Subcutaneous abdominal adipose tissue (tissue), 5 donors: ENCODE measurements at regions not wholly inside any gene's neighbourhood (a gene's known extent, or its start where the extent isn't known, plus 50 kb on each side); places are given as distances from the start of the nearest gene placed in this dataset.

Experiments used
- H3K27ac ChIP-seq: one replicate; pipeline ENCODE4 v1.7.0; 2013; ENCODE audit warnings: low read depth, mild to moderate bottlenecking, inconsistent platforms, low read length, moderate library complexity
- H3K27me3 ChIP-seq, 5 donors: one replicate each; pipeline ENCODE4 v1.7.0; 2013; ENCODE audit warnings: low read length in 5 of 5, inconsistent platforms in 1 of 5; ENCODE audit not compliant: control insufficient read depth in 5 of 5, insufficient read depth in 4 of 5
- H3K36me3 ChIP-seq, 5 donors: one replicate each; pipeline ENCODE4 v1.7.0; 2013; ENCODE audit warnings: low read length in 5 of 5; ENCODE audit not compliant: control insufficient read depth in 5 of 5, insufficient read depth in 5 of 5
- H3K4me1 ChIP-seq, 5 donors: one replicate each; pipeline ENCODE4 v1.7.0; 2013; ENCODE audit warnings: low read length in 5 of 5, mild to moderate bottlenecking in 3 of 5, moderate library complexity in 1 of 5; ENCODE audit not compliant: control insufficient read depth in 5 of 5, insufficient read depth in 5 of 5
- H3K4me3 ChIP-seq, 5 donors: one replicate each; pipeline ENCODE4 v1.7.0; 2013; ENCODE audit warnings: low read length in 5 of 5, low read depth in 1 of 5
- H3K9ac ChIP-seq, 5 donors: one replicate each; pipeline ENCODE4 v1.7.0; 2013; ENCODE audit warnings: low read length in 5 of 5, mild to moderate bottlenecking in 4 of 5, moderate library complexity in 3 of 5
- H3K9me3 ChIP-seq, 5 donors: one replicate each; pipeline ENCODE4 v1.7.0; 2013; ENCODE audit warnings: low read length in 5 of 5; ENCODE audit not compliant: control insufficient read depth in 5 of 5
- donor health status: healthy.
- donor health status: healthy.
- donor health status: healthy.
- donor health status: healthy.
- donor health status: healthy.

DNA sequence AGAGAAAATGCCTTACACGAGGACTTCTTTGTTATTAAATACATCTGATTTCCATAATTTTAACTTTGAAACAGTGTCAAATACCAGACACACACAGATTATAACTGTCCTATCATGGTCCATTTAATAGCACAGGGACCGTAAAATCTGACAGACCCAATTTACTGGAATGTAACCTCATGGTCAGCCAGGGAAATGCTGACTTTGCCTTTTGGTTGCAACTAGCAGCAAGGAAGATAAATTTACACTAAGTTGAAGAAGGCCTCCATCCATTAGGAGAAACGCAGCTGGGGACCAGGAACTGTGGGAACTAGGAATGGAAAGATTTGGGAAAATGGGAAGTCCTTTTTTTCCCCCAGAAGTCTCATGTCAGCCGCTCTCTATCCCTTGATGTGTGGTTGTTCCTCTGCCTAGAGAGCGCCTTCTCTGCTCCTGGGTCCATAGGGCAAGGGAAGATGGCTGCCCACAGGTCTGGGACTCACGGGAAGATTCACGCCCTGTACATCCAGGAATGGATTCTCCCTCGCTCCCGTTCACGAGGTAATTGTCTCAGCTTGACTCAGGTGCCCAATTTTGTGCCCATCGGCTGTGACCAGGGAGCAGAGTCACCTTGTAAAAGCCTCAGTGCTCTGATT lies 74.6 kb upstream of the L3MBTL3 start:
- Histone ChIP-seq H3K27me3 (peaks cover 0 to 3% (median 0%) of the 10 kb centered on the region in 5 donors), H3K9ac (no peak overlapping the region), H3K27ac (no peak overlapping the region), H3K4me1 (no peaks in the 10 kb centered on the region), H3K4me3 (no peak overlapping the region), H3K36me3 (no peaks in the 10 kb centered on the region), H3K9me3 (no peaks in the 10 kb centered on the region)

DNA sequence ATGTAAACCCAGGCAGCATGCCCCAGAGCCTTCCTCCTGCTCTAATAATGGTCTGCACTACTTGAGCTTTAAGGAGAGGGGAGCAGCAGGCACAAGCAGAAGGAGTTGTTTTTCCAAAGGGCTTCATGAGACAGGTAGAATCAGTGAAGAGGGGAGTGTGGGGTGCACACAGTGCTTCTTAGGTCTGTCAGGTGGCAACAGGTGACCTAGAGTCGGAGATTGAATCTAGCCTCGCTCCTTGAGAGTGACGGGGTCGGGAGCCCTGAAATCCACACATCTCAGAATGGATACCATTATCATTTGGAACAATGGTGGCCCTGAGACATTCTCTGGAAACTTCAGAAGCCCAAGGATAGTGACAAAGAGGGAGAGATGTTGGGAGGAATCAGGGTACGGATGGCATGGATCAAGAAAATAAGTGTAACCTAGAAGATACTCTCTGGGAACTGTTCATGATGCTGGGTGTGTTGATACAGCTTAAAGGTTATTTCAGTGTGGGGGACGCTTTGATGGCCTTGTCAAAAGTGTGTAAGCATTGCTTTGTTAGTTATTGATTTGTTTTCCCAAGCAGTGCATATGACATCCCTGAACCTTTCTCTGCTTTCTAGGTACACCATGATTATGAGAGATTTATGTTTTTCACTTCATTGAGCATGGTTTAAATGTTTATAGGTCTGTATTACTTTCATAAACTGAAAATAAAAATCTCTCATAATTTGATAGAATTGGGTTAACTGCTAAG lies 77.8 kb upstream of the L3MBTL3 start:
- Histone ChIP-seq H3K27me3 (peaks cover 0 to 3% (median 0%) of the 10 kb centered on the region in 5 donors), H3K4me1 (no peaks in the 10 kb centered on the region), H3K9me3 (no peaks in the 10 kb centered on the region), H3K36me3 (no peaks in the 10 kb centered on the region), H3K9ac (no peak overlapping the region), H3K27ac (no peak overlapping the region), H3K4me3 (no peak overlapping the region)

DNA sequence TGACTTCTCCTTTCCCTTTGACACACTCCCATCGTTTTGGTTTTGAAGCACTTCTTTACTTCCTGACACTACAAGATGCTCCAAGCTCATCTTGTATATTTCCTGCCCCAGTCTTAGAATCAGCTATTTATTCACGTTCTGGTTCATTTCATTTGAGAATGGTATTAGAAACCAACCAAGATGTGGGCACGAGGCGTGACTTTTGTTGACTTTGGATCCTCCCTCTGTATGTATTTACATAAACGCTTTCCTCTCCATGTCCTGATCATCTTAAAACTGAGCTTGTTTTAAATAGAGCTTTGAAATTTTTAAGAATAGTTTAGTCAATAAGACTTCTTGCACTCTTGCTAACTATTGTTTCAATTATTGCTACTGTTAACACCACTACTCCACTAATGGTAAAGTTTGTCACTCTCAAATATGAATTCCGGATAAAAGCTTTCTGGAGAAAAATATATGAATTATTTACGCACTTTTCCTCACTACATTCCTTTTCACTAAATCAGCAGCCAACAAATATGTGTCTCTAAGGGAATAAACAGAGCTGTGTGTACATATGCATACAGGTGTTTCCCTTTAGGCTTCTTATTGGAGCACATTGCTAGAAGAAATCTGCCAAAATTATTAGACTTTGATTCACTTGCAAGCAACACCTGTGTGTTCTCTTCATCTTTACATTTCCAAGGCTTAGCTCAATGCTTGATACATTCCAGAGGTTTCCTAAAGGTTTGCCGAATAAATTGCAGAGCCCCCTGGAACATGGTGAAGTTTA lies 77.3 kb upstream of the TMEM244 start:
- Histone ChIP-seq H3K27me3 (peaks cover 0 to 3% (median 0%) of the 10 kb centered on the region in 5 donors), H3K36me3 (no peaks in the 10 kb centered on the region), H3K4me3 (no peak overlapping the region), H3K4me1 (no peaks in the 10 kb centered on the region), H3K9me3 (no peaks in the 10 kb centered on the region), H3K9ac (no peak overlapping the region), H3K27ac (no peak overlapping the region)

DNA sequence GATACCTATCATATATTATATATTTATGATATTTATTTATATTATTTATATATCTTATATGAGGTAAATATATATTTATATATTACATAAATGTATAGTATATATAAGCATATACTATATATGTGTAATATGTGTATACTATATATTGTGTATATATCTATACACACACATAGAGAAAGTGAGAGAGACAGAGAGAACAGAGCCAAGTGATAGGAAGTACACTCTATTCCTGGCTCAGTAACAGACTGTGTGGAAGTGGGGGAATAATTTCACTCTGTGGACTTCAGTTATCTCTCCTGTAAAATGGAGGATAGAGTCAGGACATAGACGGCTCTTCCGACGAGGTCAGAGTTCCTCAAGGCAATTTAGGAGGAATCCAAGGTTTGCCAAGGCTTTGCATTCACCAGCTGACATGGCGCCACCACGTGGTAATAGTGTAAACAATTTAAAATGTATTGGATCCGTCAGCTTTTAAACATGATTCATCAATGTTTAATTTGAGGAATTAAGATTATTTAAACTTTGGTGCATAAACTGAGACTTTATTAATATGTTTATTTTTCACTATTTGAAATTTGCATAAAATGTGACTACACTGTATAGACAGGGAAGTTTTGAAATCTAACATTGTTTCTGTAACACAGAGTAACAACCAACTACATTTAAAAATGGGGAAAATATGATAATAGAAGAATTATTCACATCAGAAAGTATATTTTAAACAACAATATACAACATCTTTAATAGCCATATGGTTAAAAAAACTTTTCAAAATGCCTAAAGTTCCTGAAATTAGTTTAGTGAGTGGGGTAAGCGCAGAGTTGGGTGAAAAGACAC lies 75.4 kb upstream of the TMEM244 start:
- H3K36me3 ChIP-seq: no peaks in the 10 kb centered on the region
- H3K4me1 ChIP-seq: no peaks in the 10 kb centered on the region
- peaks cover 0 to 3% (median 0%) of the 10 kb centered on the region in 5 donors for H3K27me3 ChIP-seq
- H3K9me3 ChIP-seq: no peaks in the 10 kb centered on the region
- H3K4me3 ChIP-seq: peak overlapping the region in 2 of 5 donors; percentile 6 to 42
- no peak overlapping the region for H3K27ac ChIP-seq
- H3K9ac ChIP-seq: peak overlapping the region in 1 of 5 donors; percentile 14

DNA sequence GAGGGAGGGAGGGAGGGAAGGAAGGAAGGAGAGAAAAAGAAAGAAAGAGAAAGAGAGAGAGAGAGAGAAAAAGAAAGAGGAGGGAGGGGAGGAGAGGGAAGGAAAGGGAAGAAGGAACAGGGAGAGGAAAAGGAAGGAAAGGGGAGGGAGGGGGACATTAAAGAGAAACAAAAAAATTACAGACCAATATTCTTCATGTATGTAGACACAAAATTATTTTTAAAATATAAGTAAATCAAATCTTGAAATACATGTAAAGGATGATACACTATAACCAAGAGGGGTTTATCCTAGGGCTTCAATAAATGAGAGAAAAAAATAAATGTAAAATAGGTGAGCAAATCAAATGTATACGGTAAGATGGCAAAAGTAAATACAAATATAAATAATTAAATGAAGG lies 71.2 kb upstream of the TMEM244 start:
- Histone ChIP-seq H3K4me3 (no peak overlapping the region), H3K27me3 (no peaks in the 10 kb centered on the region), H3K36me3 (no peaks in the 10 kb centered on the region), H3K9me3 (no peaks in the 10 kb centered on the region), H3K4me1 (no peaks in the 10 kb centered on the region), H3K27ac (no peak overlapping the region), H3K9ac (no peak overlapping the region)

DNA sequence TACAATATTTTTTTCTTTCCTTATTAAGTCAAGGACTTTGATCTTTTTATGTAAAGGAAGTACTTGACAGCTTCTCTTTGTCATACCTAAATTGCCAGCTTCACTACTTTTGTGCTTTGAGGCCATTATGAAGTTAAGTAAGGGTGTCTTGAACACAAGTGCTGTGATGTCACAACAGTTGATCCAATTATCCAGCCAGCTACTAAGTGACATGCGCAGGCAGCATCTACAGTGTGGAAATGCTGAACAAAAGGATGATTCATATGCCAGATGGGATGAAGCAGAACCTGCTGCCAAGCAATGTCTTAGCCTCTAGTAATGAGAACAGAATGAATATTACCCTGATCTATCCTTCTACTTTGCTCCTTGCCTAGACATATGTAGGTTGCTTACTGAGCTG lies 68.3 kb upstream of the TMEM244 start:
- Histone ChIP-seq H3K9me3 (no peaks in the 10 kb centered on the region), H3K4me3 (no peak overlapping the region)

DNA sequence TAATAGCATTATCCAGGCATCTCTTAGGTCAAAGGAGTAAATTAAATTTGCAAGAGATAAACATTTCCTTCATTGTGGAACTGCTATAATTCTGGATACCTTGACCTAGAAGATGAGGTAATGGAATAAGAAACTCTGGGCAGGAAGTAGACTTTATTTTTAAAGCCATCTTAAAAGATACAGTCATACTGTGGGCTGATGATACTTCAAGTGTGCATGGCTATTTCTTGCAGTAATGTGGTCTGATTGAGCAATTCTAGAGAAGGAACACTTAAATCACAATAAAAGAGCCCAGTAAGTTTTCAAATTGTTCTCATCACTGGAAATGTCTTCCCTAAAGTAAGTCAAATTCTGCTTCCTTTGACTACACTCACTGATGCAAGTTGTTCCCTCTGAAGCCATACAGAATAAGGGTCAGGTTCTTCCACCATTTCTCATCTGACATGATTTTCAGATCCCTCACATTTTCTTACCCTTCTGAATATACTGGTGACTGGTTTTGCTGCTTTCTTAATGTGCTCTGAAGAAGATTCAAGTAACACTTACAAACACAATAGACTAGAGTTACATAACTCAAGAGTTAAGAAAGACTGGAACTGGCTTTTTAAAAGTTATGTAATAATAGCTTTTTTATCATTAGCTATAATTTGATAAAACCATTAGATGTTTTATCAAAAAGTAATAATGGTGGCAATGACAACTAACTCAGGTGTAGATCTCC lies 62.6 kb upstream of the TMEM244 start:
- Histone ChIP-seq H3K27ac (no peak overlapping the region), H3K4me3 (no peak overlapping the region), H3K27me3 (no peaks in the 10 kb centered on the region), H3K4me1 (no peaks in the 10 kb centered on the region), H3K36me3 (no peaks in the 10 kb centered on the region), H3K9ac (no peak overlapping the region), H3K9me3 (no peaks in the 10 kb centered on the region)

More for the DNA sequence above, 68.3 kb upstream of the TMEM244 start:
- Histone ChIP-seq H3K27me3 (no peaks in the 10 kb centered on the region), H3K4me1 (no peaks in the 10 kb centered on the region), H3K27ac (no peak overlapping the region), H3K9ac (no peak overlapping the region), H3K36me3 (no peaks in the 10 kb centered on the region)

DNA sequence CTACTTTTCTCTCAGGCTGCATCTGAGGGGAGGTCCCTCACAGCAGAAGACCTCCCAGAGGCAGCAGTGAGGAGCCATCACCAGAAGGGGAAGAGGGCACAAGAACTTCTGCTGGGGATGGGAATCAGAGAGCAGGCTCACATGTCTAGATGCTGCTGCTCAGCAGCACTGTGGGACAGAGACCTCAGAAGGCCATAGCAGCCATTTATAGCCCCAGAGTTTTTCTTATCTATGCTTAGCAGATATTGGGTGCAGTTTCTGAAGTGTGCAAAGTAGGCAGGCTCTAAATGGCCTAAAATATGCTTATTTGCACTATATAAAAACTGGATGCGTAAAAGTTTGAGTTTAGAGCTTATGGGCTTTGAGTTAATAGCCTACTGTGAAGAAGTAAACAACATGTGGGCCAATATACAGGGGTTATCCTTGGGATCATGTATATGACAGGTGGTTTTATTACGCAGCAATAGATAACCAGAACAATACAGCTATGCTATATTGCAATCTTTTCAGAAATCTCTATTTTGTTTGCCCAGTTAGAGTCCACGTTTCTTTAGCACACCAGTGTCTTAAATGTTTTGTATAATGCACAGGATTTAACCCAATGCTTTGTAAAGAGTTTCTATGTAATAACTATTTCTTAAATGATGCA lies 60.2 kb upstream of the TMEM244 start:
- no peak overlapping the region for H3K27ac ChIP-seq
- no peaks in the 10 kb centered on the region for H3K4me1 ChIP-seq
- H3K9me3 ChIP-seq: no peaks in the 10 kb centered on the region
- H3K9ac ChIP-seq: no peak overlapping the region
- H3K27me3 ChIP-seq: no peaks in the 10 kb centered on the region
- H3K36me3 ChIP-seq: no peaks in the 10 kb centered on the region
- no peak overlapping the region for H3K4me3 ChIP-seq
